GM18498 (cell line): ENCODE measurements at regions not wholly inside any gene's neighbourhood (a gene's known extent, or its start where the extent isn't known, plus 50 kb on each side); places are given as distances from the start of the nearest gene placed in this dataset.

Experiments used
- ATAC-seq: cut with Tn5 transposase; IDR thresholded peaks from one replicate; pipeline ENCODE4 v1.9.1; 2021; ENCODE audit warnings: mild to moderate bottlenecking, moderate library complexity; ENCODE audit not compliant: unreplicated experiment

DNA sequence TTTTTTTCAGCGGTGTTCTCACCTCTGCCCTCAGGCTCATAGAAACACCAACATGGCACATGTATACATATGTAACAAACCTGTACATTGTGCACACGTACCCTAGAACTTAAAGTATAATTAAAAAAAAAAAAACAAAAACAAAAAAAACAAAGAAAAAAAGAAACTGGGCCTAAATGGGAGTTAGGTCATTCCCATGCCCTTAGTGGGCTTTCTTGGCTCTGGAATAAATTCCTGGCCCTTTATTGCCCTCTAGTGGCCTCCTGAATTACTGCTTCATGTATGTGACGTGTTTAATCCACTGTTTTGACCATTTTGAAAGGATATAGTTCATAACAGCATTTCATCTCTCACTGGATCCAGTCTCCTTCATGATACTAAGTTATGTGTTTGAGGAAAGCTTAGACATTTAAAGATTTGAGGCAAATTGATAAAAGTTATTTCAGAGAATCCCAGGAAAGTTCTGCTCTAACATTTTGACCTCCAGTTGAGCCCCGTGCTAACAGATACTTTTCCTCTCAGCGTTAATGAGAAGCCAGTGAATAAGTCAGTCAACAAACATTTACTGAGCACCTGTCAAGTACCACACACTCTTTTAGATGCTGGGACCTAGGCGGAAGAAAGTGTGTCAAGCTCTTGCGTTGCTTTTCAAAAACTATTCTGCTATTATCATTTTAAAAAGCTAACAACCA, 54.7 kb upstream of the SYPL1 start:
- no peak for ATAC-seq

DNA sequence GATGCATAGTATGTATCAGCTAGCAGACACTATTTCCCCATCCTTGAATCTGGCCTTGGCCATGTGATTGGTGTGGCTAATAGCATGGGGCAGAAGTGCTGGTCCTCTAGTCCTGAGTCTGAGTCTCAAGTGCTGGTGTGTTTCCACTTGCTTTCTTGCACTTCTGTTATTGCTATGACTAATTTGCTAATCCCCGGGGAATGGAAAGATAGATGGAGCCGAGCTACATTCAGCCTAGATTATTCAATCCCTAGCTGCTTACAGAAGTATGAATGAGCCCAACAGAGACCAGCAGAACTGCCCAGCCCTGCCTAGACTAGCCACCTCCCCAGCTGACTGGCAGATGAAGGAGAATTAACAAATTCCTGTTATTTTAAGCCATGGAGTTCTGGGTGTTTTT, 53.2 kb upstream of the SYPL1 start:
- no peak for ATAC-seq

DNA sequence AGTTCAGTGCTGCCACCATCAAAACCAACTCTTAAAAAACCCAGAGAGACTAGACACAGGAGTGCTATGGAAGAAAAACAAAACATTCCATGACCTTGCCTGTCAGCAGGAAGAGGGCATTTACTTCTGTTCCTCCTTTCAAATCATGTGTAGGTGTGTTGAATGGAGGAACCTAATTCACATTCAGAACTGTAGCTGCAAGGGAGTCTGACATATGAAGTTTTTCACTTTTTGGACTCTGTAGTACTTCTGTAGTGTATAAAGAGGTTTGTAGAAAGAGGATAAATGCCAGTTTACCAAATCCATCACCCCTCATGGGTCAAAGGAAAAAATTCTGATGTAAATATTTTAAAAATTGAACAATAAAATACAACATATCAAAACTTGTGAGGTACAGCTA, 51.1 kb upstream of the SYPL1 start:
- ATAC-seq: no peak
